ENCODE measurements at regions not wholly inside any gene's neighbourhood (a gene's known extent, or its start where the extent isn't known, plus 50 kb on each side); places are given as distances from the start of the nearest gene placed in this dataset.

GRCh38 chr4:186844059-186844681 is 120.5 kb upstream of the FAT1 start:
- intact Hi-C loops (cut with micrococcal nuclease; ENCODE audit: unreplicated experiment) = no loop called here
- H3K27me3 ChIP-seq (ENCODE audit: control insufficient read depth in 1 of 2, insufficient read depth in 2 of 2, low read length in 2 of 2) = no peaks in the 10 kb centered on the region
- no TSS peak for BruUV-seq (replicated peaks)
- DNase-seq (ENCODE audit: low spot score) = no peak
- peak overlapping the region; percentile 39 to 48 (median 47); a peak in 5 of 6 replicates for H3K4me3 ChIP-seq (replicated peaks in 1 of 3; ENCODE audit: insufficient read depth in 1 of 3, low read depth in 2 of 3, low read length in 3 of 3)
- H3K4me1 ChIP-seq (ENCODE audit: insufficient read depth, low read length) = peaks cover 31% of the 10 kb centered on the region
- CTCF ChIA-PET (ENCODE audit: low intra/inter-chr PET ratio, low total read pairs) = no interaction called here
- H2AFZ ChIP-seq (ENCODE audit: low read length) = peak overlapping the region; percentile 97
- peak overlapping the region; percentile 80 for H3K4me2 ChIP-seq (ENCODE audit: low read depth, low read length)
- peak overlapping the region; percentile 31; the same call in 1 of the 2 replicates for H3K9ac ChIP-seq (ENCODE audit: insufficient read depth, low read depth, low read length)
- in situ Hi-C loops (cut with HindIII; ENCODE audit: extremely low pct_ligation_motif_present, low pct_unique_long_range_greater_than_20kb) = no loop called here
- H3K27ac ChIP-seq (ENCODE audit: extremely low read length, insufficient read depth, low read length) = no peak overlapping the region
- WGBS (ENCODE audit: low lambda C conversion rate) = 20% methylated on average over 8 of the region's 8 CpGs
- H3K9me3 ChIP-seq (ENCODE audit: low read length) = no peaks in the 10 kb centered on the region
- peak; percentile 40 for FAIRE-seq
- H3K79me2 ChIP-seq (ENCODE audit: insufficient read depth, low read length) = no peaks in the 10 kb centered on the region
- no peaks in the 10 kb centered on the region for H3K36me3 ChIP-seq (replicated peaks in 1 of 2; ENCODE audit: control insufficient read depth in 1 of 2, insufficient read depth in 2 of 2, low read length in 2 of 2)
- no peaks in the 10 kb centered on the region for H4K20me1 ChIP-seq (ENCODE audit: insufficient read depth, low read length)
- ATAC-seq = peak; percentile 88
- TF ChIP-seq MTA1 (CRISPR knock-in tag; IDR thresholded peaks at IDR 0.05; ENCODE audit: borderline replicate concordance) (no peak), ZNF652 (CRISPR knock-in tag; IDR thresholded peaks at IDR 0.05; ENCODE audit: borderline replicate concordance, low read depth) (peak; percentile 59), KLF16 (CRISPR knock-in tag; IDR thresholded peaks at IDR 0.05) (peak in 1 of 2 experiments; percentile 34; a peak in 1 of 4 replicates)
- POLR2A ChIA-PET = no interaction called here

- FAIRE-seq (no peak), DNase-seq (ENCODE audit: low spot score) (peak; percentile 20), ATAC-seq (peak; percentile 66)
- intact Hi-C loops (cut with micrococcal nuclease; ENCODE audit: unreplicated experiment) (no loop called here), in situ Hi-C loops (cut with HindIII; ENCODE audit: extremely low pct_ligation_motif_present, low pct_unique_long_range_greater_than_20kb) (no loop called here)
- Histone ChIP-seq H3K4me1 (ENCODE audit: insufficient read depth, low read length) (peaks cover 31% of the 10 kb centered on the region), H3K79me2 (ENCODE audit: insufficient read depth, low read length) (no peaks in the 10 kb centered on the region), H3K4me2 (ENCODE audit: low read depth, low read length) (peak overlapping the region; percentile 80), H3K36me3 (replicated peaks in 1 of 2; ENCODE audit: control insufficient read depth in 1 of 2, insufficient read depth in 2 of 2, low read length in 2 of 2) (no peaks in the 10 kb centered on the region), H3K4me3 (replicated peaks in 1 of 3; ENCODE audit: insufficient read depth in 1 of 3, low read depth in 2 of 3, low read length in 3 of 3) (no peak overlapping the region), H3K27me3 (ENCODE audit: control insufficient read depth in 1 of 2, insufficient read depth in 2 of 2, low read length in 2 of 2) (no peaks in the 10 kb centered on the region), H3K27ac (ENCODE audit: extremely low read length, insufficient read depth, low read length) (no peak overlapping the region), H3K9me3 (ENCODE audit: low read length) (no peaks in the 10 kb centered on the region), H4K20me1 (ENCODE audit: insufficient read depth, low read length) (no peaks in the 10 kb centered on the region), H3K9ac (ENCODE audit: insufficient read depth, low read depth, low read length) (no peak overlapping the region), H2AFZ (ENCODE audit: low read length) (no peak overlapping the region)
- ChIA-PET CTCF (ENCODE audit: low intra/inter-chr PET ratio, low total read pairs) (no interaction called here), POLR2A (no interaction called here)
- BruUV-seq (replicated peaks) = no TSS peak
- 45% methylated on average over 9 of the region's 9 CpGs for WGBS (ENCODE audit: low lambda C conversion rate)
- TF ChIP-seq ZNF674 (CRISPR knock-in tag; IDR thresholded peaks at IDR 0.05; ENCODE audit: low read depth) = no peak
- TF ChIP-seq FOSL2 (CRISPR knock-in tag; IDR thresholded peaks at IDR 0.05) = peak; percentile 70
- TF ChIP-seq ZNF687 (CRISPR knock-in tag; IDR thresholded peaks at IDR 0.05) = peak; percentile 45; the same call in 1 of the 2 replicates
- no peak for TF ChIP-seq MIER2 (CRISPR knock-in tag; IDR thresholded peaks at IDR 0.05)
- peak; percentile 79 for TF ChIP-seq ZNF263 (CRISPR knock-in tag; IDR thresholded peaks at IDR 0.05)
- TF ChIP-seq ZMYM2 (CRISPR knock-in tag; IDR thresholded peaks at IDR 0.05) = 0 out of 2 replicates have a peak, but pooled peaks have one; percentile 27
Measured at GRCh38 chr4:186845137-186845842, 121.6 kb upstream of the FAT1 start.
